Hematopoietic multipotent progenitor cell treated with erythropoietin and hydrocortisone succinate and interleukin-3 and kit ligand, for 17 days (in vitro differentiated cells): ENCODE measurements at regions not wholly inside any gene's neighbourhood (a gene's known extent, or its start where the extent isn't known, plus 50 kb on each side); places are given as distances from the start of the nearest gene placed in this dataset.
"Not testable (repeated sequence)": the region's sequence is repeated elsewhere in the genome, so short reads cannot be mapped to it uniquely, and the experiment has no call there.

Experiments used
- DNase-seq: peaks from one replicate; pipeline ENCODE4 v3.0.0-alpha.2; 2015; ENCODE audit warnings: low spot score

- DNase-seq, result no peak
Observed at GRCh38 chr4:177494791-177495190, 52.6 kb upstream of the AGA start.

GRCh38 chr4:177495626-177496025 is 53.4 kb upstream of the AGA start:
- DNase-seq, result not testable (repeated sequence)

- no peak for DNase-seq
Observed at GRCh38 chr4:177499537-177499936, 57.3 kb upstream of the AGA start.

GRCh38 chr4:177505171-177505615 is 63.0 kb upstream of the AGA start:
- no peak for DNase-seq

GRCh38 chr4:177508662-177509061 is 66.4 kb upstream of the AGA start:
- DNase-seq, result no peak

- DNase-seq, result no peak
Observed at GRCh38 chr4:177509226-177509745, 67.0 kb upstream of the AGA start.

GRCh38 chr4:177511611-177512010 is 69.4 kb upstream of the AGA start:
- no peak for DNase-seq

GRCh38 chr4:177512646-177513045 is 70.4 kb upstream of the AGA start:
- no peak for DNase-seq

- DNase-seq, result no peak
Observed at GRCh38 chr4:177517862-177518261, 75.6 kb upstream of the AGA start.

- no peak for DNase-seq
Observed at GRCh38 chr4:177519481-177520260, 77.4 kb upstream of the AGA start.

GRCh38 chr4:177528620-177529019 is 86.4 kb upstream of the AGA start:
- DNase-seq, result no peak

- no peak for DNase-seq
Observed at GRCh38 chr4:177530561-177530960, 88.3 kb upstream of the AGA start.

- no peak for DNase-seq
Observed at GRCh38 chr4:177532358-177532757, 90.1 kb upstream of the AGA start.

GRCh38 chr4:177534841-177535240 is 92.6 kb upstream of the AGA start:
- not testable (repeated sequence) for DNase-seq

- DNase-seq, result no peak
Observed at GRCh38 chr4:177546745-177547144, 104.5 kb upstream of the AGA start.

- no peak for DNase-seq
Observed at GRCh38 chr4:177547985-177548384, 105.7 kb upstream of the AGA start.

- DNase-seq, result no peak
Observed at GRCh38 chr4:177555007-177555574, 112.9 kb upstream of the AGA start.

- DNase-seq, result no peak
Observed at GRCh38 chr4:177557416-177557815, 115.2 kb upstream of the AGA start.

GRCh38 chr4:177558995-177559394 is 116.8 kb upstream of the AGA start:
- no peak for DNase-seq

GRCh38 chr4:177562163-177562562 is 119.9 kb upstream of the AGA start:
- DNase-seq, result no peak

GRCh38 chr4:177562859-177563258 is 120.6 kb upstream of the AGA start:
- DNase-seq, result no peak

GRCh38 chr4:177566691-177567090 is 124.5 kb upstream of the AGA start:
- no peak for DNase-seq

- DNase-seq, result no peak
Observed at GRCh38 chr4:177568931-177569330, 126.7 kb upstream of the AGA start.

GRCh38 chr4:177569434-177569833 is 127.2 kb upstream of the AGA start:
- DNase-seq, result no peak
